Gastroesophageal sphincter (tissue), 3 donors: ENCODE measurements at regions not wholly inside any gene's neighbourhood (a gene's known extent, or its start where the extent isn't known, plus 50 kb on each side); places are given as distances from the start of the nearest gene placed in this dataset.

Experiments
- EP300 ChIP-seq: sonication (generic); formaldehyde crosslinking; IDR thresholded peaks from one replicate; pipeline ENCODE4 v1.6.1; 2017; ENCODE audit warnings: antibody characterized with exemption, mild to moderate bottlenecking
- POLR2A ChIP-seq, 2 donors: fragments of 450-650 bp; IDR thresholded peaks; one replicate each; pipeline ENCODE4 v1.6.1; 2017; ENCODE audit warnings: antibody characterized with exemption in 2 of 2, mild to moderate bottlenecking in 2 of 2, moderate library complexity in 1 of 2
- POLR2AphosphoS5 ChIP-seq: sonication (generic); formaldehyde crosslinking; IDR thresholded peaks from one replicate; pipeline ENCODE4 v1.6.1; 2017; ENCODE audit warnings: antibody characterized with exemption
- TF ChIP-seq, protein P1 (sequence below), 4 experiments: fragments of 200-600 bp in 2 of 4; fragments of 450-650 bp in 2 of 4; sonication (generic) in 1 of 4; IDR thresholded peaks; one replicate each; pipeline ENCODE4 v1.5.1; 2017 to 2019; ENCODE audit warnings: antibody characterized with exemption in 4 of 4, mild to moderate bottlenecking in 2 of 4, moderate library complexity in 2 of 4

DNA sequence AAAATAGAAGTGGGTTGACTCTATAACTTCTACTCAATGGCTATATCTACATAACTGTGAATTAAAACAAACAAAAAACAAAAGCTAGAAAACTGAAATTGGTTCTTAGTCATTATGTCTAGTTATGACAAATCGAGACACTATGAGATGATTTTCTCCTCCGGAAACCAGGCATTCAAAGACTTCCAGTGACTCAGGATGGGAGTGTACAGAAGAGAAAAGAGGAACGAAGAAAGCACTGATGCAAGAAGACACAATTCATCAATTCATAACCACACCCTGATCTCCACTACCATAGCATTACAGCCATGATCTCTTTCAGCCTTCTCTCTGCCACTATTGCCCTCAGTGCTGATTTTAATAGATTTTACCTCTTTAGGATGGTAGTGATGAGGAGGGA is 253.6 kb downstream of the CBLL2 start:
- TF ChIP-seq, protein P1, sequence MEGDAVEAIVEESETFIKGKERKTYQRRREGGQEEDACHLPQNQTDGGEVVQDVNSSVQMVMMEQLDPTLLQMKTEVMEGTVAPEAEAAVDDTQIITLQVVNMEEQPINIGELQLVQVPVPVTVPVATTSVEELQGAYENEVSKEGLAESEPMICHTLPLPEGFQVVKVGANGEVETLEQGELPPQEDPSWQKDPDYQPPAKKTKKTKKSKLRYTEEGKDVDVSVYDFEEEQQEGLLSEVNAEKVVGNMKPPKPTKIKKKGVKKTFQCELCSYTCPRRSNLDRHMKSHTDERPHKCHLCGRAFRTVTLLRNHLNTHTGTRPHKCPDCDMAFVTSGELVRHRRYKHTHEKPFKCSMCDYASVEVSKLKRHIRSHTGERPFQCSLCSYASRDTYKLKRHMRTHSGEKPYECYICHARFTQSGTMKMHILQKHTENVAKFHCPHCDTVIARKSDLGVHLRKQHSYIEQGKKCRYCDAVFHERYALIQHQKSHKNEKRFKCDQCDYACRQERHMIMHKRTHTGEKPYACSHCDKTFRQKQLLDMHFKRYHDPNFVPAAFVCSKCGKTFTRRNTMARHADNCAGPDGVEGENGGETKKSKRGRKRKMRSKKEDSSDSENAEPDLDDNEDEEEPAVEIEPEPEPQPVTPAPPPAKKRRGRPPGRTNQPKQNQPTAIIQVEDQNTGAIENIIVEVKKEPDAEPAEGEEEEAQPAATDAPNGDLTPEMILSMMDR (IDR thresholded peaks at IDR 0.05) = no peak
- TF ChIP-seq POLR2AphosphoS5 = no peak
- no peak for TF ChIP-seq POLR2A (IDR thresholded peaks at IDR 0.05)
- TF ChIP-seq EP300 = no peak
